Muscle of leg (tissue), 3 donors: ENCODE measurements at regions not wholly inside any gene's neighbourhood (a gene's known extent, or its start where the extent isn't known, plus 50 kb on each side); places are given as distances from the start of the nearest gene placed in this dataset.

Experiments used
- DNase-seq: peaks from one replicate; pipeline ENCODE4 v3.0.0; 2013
- H3K27ac ChIP-seq: one replicate; pipeline ENCODE4 v1.5.1; 2013; ENCODE audit warnings: mild to moderate bottlenecking, low read length, control low read depth
- H3K27me3 ChIP-seq: one replicate; pipeline ENCODE4 v1.6.1; 2013; ENCODE audit warnings: low read length; ENCODE audit not compliant: control insufficient read depth, insufficient read depth
- H3K36me3 ChIP-seq: one replicate; pipeline ENCODE4 v1.6.1; 2013; ENCODE audit warnings: low read length; ENCODE audit not compliant: control insufficient read depth, insufficient read depth
- H3K4me1 ChIP-seq: one replicate; pipeline ENCODE4 v1.6.1; 2013; ENCODE audit warnings: low read length; ENCODE audit not compliant: control insufficient read depth, insufficient read depth
- H3K4me3 ChIP-seq: one replicate; pipeline ENCODE4 v1.5.1; 2013; ENCODE audit warnings: low read length, control low read depth
- H3K9me3 ChIP-seq: replicated peaks from 2 replicates; pipeline ENCODE4 v1.6.1; 2013; ENCODE audit warnings: low read depth, low read length; ENCODE audit not compliant: control insufficient read depth
- WGBS: methylation state at CpG from one replicate; pipeline ENCODE4 v1.1.5; 2013; ENCODE audit warnings: missing lambda C conversion rate; ENCODE audit not compliant: insufficient coverage; 5-methylcytosine and 5-hydroxymethylcytosine counted together

DNA sequence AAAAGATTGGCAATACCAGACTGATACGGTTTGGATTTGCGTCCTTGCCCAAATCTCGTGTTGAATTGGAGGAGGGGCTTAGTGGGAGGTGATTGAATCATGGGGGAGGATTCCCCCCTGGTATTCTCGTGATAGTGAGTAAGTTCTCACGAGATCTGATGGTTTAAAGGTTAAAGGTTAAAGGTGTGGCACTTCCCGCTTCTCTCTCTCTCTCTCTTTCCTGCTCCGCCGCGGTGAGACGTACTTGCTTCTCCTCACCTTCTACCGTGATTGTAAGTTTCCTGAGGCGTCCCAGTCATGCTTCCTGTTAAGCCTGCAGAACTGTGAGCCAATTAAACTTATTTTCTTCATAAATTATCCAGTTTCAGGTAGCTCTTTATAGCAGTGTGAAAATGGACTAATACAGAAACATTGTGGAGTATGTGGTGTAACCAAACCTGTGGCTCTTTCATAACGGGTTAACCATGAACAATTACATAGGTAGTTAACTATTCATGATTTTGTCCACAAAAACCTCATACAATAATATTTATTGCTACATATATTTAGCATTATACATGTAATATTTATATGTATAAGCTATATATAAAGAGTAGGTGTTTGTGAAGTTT lies 107.5 kb downstream of the ANXA1 start:
- Histone ChIP-seq H3K4me3 (no peak overlapping the region), H3K27me3 (no peaks in the 10 kb centered on the region), H3K27ac (no peak overlapping the region), H3K9me3 (no peaks in the 10 kb centered on the region), H3K36me3 (no peaks in the 10 kb centered on the region), H3K4me1 (no peaks in the 10 kb centered on the region)
- 100% methylated on average over 4 of the region's 13 CpGs for WGBS
- DNase-seq, result no peak

DNA sequence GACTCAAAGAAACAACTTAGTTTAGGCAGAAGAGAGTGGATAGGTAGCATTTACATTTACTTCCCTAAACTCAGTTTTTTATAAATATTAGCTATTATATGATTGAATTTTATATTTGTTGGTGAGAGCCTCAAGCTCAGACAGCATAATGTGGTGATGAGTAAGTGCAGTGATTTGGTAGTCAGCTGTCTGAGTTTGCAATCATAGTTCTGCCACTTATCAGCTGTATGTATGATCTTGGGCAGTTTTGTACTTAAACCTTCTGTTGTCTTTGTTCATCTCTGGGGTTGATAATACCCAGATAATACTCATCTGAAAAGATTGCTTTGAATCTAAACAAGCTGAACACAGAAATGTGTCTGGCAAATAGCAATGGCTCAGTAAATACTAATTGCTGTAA lies 108.8 kb downstream of the ANXA1 start:
- Histone ChIP-seq H3K36me3 (no peaks in the 10 kb centered on the region), H3K9me3 (no peaks in the 10 kb centered on the region), H3K4me3 (no peak overlapping the region), H3K27me3 (no peaks in the 10 kb centered on the region), H3K27ac (no peak overlapping the region), H3K4me1 (no peaks in the 10 kb centered on the region)
- DNase-seq, result no peak

DNA sequence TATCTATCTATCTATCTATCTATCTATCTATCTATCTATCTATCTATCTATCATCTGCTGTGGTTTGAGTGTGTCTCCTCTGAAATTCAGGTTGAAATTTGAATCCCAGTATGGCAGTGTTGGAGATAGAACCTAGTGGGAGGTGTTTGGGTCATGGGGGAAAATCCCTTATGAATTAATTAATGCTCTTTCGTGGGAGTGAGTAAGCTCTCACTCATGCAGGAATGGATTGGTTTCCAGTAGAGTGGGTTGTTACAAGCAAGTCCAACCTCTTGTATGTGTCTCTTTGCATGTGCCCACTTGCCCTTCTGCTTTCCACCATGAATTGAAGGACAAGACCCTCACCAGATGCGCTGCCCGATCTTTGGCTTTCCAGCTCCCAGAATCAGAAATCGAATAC lies 113.0 kb downstream of the ANXA1 start:
- Histone ChIP-seq H3K27me3 (no peaks in the 10 kb centered on the region), H3K4me3 (no peak overlapping the region), H3K36me3 (no peaks in the 10 kb centered on the region), H3K9me3 (no peaks in the 10 kb centered on the region), H3K27ac (no peak overlapping the region), H3K4me1 (no peaks in the 10 kb centered on the region)
- DNase-seq, result no peak
- WGBS, result 100% methylated on average over 2 of the region's 4 CpGs

DNA sequence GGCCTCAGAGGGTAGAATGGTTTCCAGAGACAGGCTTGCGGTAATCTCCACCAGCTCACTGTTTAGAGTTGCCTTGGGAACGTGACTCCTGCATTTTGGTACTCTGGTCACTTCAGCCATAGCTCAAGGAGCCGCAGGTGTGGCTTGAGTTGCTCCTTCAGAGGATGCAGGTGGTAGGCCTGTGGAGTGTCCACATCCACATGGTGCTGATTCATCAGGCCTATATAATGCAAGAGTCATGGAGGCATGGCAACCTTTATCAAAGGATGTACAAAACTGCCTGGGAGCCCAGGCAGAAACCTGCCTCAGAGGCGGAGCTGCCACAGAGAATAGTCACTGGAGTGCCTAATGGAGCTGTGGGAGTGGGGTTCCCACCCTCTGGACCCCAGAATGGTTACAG lies 114.2 kb downstream of the ANXA1 start:
- H3K9me3 ChIP-seq, result no peaks in the 10 kb centered on the region
- no peak for DNase-seq
- no peak overlapping the region for H3K27ac ChIP-seq
- no peaks in the 10 kb centered on the region for H3K27me3 ChIP-seq
- H3K4me3 ChIP-seq, result no peak overlapping the region
- 96% methylated on average over 3 of the region's 4 CpGs for WGBS
- H3K4me1 ChIP-seq, result no peaks in the 10 kb centered on the region
- no peaks in the 10 kb centered on the region for H3K36me3 ChIP-seq

DNA sequence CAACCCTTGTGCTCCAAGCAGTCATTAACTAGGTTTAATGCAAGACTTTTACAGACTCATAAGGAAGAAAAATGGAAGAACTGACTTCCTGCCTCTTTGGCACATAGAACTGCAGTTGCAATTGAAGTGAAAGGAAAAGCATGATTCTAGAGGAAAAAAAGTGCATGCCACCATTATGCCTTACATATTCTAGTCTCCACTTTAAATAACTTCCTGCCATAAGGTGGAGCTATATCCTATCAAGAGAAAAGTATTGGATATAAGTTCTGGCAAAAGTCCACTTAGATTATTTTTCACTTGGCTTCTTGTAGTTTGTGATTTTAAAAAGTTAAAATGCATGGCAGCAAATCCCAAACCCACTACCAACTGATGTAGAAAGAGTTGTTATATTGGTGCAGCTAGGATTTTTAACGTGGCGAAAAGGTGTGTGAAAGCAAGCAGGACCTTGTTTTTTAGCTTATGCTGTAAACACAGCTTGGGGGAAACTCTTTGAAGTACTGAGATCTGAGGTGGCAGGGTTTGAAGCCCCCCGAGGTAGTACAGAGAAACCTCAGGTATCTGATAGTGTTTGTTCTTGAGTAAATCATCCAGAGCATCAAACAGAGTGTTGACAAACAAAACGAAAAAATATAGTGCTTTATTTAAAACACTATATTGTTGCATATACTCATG lies 117.9 kb downstream of the ANXA1 start:
- peak; percentile 38 for DNase-seq
- Histone ChIP-seq H3K27me3 (no peaks in the 10 kb centered on the region), H3K9me3 (no peaks in the 10 kb centered on the region), H3K4me3 (no peak overlapping the region), H3K4me1 (no peaks in the 10 kb centered on the region), H3K27ac (no peak overlapping the region), H3K36me3 (no peaks in the 10 kb centered on the region)
- 22% methylated on average over 3 of the region's 4 CpGs for whole genome bisulfite sequencing

DNA sequence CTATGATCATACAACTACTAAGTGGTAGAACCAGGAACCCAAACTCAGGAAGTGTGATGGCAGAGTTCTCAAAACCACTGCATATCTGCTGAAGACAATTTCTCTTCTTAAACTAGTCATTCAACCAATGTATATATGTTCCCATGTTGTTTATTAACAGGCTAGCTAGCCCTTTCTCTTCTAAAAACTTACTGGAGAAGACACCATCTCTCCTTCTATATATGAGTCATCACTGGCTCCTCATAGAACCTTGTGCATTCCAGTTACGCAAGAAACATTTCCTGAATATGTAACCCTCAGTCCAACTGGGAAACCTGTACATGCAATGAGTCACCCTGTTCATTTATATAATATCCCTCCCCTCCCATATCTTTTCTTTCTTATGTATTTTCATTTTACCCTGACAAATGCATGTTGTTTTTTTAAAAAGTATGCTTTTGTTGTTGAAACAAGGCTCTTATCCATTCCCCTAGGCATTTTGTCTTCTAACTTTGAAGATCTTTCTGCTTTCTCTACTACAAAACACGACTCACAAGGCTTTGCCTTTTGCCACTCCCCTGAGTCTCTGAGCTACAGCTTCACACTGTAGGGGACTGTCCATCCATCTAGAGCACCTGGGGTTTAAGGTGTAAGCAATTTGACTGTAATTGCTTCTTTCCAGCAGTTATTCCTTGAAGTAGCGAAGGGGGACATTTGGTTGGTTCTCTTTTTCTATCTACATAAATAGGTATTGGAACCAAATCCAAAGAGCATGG lies 119.5 kb downstream of the ANXA1 start:
- Histone ChIP-seq H3K27me3 (no peaks in the 10 kb centered on the region), H3K36me3 (no peaks in the 10 kb centered on the region), H3K4me3 (no peak overlapping the region), H3K4me1 (no peaks in the 10 kb centered on the region), H3K9me3 (no peaks in the 10 kb centered on the region), H3K27ac (no peak overlapping the region)
- WGBS, result 14% methylated on average over 1 of the region's 3 CpGs
- DNase-seq, result peak; percentile 27

DNA sequence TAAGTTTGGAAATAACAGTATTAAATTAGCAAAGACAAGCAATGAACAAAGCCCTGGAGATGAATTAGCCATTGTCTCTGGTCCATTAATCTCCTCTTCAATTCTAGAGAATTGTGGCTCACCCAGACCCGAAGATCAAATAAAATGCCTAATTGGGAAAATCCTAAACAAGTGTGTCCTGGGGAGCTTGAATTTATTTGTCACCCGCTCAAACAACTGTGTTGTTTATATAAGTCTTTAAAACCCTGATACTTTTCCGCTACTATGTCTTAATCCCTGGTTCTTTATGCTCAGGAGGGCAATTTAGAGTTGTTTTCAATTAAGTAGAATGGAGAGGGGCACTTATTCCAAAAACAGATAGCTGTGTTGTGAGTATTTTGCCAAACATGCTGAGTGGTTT lies 128.4 kb downstream of the ANXA1 start:
- no peaks in the 10 kb centered on the region for H3K27me3 ChIP-seq
- H3K9me3 ChIP-seq, result no peaks in the 10 kb centered on the region
- H3K4me3 ChIP-seq, result no peak overlapping the region
- H3K27ac ChIP-seq, result no peak overlapping the region
- H3K4me1 ChIP-seq, result no peaks in the 10 kb centered on the region
- no peak for DNase-seq
- no CpG with 5 or more reads among the region's 3 CpGs for WGBS
- no peaks in the 10 kb centered on the region for H3K36me3 ChIP-seq

DNA sequence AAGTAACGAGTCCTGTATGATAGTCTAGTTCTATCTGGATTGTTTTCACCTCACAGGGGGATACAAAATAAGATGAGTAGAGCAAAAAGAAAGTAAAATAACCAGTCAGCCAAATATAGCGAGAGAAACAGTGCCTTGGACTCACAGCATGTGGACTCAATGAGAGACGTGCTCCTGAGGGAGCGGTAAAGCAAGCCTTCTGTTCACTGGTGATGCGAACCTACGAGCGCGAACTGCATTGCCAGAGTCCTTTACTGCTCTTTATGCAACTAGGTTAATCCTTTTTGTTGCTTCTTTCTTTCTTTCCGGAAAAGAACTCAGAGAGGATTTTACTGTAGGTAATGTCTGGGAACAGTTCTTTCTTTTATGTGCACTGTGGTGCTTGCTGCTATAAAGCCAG lies 132.7 kb downstream of the ANXA1 start:
- WGBS, result 54% methylated on average over 7 of the region's 9 CpGs
- no peaks in the 10 kb centered on the region for H3K27me3 ChIP-seq
- H3K9me3 ChIP-seq, result no peaks in the 10 kb centered on the region
- no peak overlapping the region for H3K27ac ChIP-seq
- H3K36me3 ChIP-seq, result no peaks in the 10 kb centered on the region
- no peaks in the 10 kb centered on the region for H3K4me1 ChIP-seq
- H3K4me3 ChIP-seq, result no peak overlapping the region
- DNase-seq, result peak; percentile 13

DNA sequence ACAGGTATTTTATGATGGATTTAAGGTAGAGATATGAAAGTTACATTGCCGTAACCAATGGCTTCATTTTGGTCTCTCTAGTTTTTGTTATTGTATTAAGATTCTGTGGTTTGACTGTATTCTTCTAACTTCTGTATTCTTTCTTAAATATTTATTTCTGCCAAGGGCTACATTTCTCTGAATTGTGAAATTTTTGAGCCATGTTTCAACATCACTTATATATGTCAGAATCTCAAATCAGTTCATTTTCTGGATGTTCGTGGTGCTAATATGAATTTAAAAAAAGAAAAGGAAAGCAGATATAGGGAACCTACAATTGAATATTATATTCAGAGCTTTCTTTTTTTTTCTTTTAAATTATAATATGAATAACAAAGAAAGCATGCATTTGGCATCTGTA lies 142.7 kb downstream of the ANXA1 start:
- peak; percentile 1 for DNase-seq
- H3K36me3 ChIP-seq, result no peaks in the 10 kb centered on the region
- H3K4me3 ChIP-seq, result no peak overlapping the region
- no CpG with 5 or more reads among the region's 2 CpGs for whole genome bisulfite sequencing
- H3K4me1 ChIP-seq, result no peaks in the 10 kb centered on the region
- H3K9me3 ChIP-seq, result no peaks in the 10 kb centered on the region
- no peaks in the 10 kb centered on the region for H3K27me3 ChIP-seq
- H3K27ac ChIP-seq, result no peak overlapping the region

DNA sequence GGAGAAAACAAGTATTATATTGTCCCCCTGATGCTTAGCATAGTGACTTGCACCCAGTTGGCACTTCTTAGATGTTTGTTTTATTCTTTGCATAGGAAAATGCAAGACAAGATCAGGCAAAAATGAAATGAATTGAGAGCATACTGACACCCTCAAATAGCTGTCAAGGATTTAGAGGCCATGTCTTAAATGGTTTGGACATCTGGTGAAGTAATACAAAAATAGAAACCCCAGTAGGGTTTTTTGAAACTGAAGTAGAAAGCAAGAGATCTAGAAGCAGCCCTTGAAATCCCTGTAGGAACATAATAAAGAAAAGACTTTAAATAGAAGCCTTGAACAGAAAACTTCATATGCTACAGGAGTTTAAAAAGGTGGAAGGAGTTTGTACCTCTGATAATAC lies 174.3 kb downstream of the ANXA1 start:
- Histone ChIP-seq H3K4me1 (no peaks in the 10 kb centered on the region), H3K4me3 (no peak overlapping the region), H3K27me3 (no peaks in the 10 kb centered on the region), H3K27ac (no peak overlapping the region), H3K36me3 (no peaks in the 10 kb centered on the region), H3K9me3 (no peaks in the 10 kb centered on the region)
- DNase-seq, result no peak
